ENCODE measurements at regions not wholly inside any gene's neighbourhood (a gene's known extent, or its start where the extent isn't known, plus 50 kb on each side); places are given as distances from the start of the nearest gene placed in this dataset.
"Not testable (repeated sequence)": the region's sequence is repeated elsewhere in the genome, so short reads cannot be mapped to it uniquely, and the experiment has no call there.

DNA sequence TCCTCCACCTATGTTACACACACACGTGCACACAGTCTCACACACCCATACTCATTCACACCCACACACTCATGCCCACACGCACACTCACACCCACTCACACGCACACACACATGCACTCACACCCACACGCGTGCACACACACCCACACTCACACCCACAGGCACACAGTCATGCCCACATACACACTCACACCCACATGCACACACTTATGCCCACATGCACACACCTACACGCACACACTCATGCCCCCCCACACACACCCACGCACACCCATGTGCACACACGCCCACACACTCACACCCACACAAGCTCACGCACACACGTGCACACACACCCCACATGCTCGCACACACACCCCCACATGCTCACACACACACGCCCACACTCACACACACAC, 140.0 kb downstream of the F11 start:
- TF ChIP-seq, protein P1, sequence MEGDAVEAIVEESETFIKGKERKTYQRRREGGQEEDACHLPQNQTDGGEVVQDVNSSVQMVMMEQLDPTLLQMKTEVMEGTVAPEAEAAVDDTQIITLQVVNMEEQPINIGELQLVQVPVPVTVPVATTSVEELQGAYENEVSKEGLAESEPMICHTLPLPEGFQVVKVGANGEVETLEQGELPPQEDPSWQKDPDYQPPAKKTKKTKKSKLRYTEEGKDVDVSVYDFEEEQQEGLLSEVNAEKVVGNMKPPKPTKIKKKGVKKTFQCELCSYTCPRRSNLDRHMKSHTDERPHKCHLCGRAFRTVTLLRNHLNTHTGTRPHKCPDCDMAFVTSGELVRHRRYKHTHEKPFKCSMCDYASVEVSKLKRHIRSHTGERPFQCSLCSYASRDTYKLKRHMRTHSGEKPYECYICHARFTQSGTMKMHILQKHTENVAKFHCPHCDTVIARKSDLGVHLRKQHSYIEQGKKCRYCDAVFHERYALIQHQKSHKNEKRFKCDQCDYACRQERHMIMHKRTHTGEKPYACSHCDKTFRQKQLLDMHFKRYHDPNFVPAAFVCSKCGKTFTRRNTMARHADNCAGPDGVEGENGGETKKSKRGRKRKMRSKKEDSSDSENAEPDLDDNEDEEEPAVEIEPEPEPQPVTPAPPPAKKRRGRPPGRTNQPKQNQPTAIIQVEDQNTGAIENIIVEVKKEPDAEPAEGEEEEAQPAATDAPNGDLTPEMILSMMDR (IDR thresholded peaks at IDR 0.05), result no peak
- H3K9me3 Mint-ChIP-seq, result peaks cover 7% of the 10 kb centered on the region
- DNase-seq, result no peak
- no peaks in the 10 kb centered on the region for H3K4me1 Mint-ChIP-seq (ENCODE audit: low read depth)
- ChIA-PET CTCF (no interaction called here), POLR2A (no interaction called here)
- no peak overlapping the region for H3K4me3 Mint-ChIP-seq
- H3K36me3 Mint-ChIP-seq (ENCODE audit: low read depth), result no peaks in the 10 kb centered on the region
- ATAC-seq, result no peak
- H3K27me3 Mint-ChIP-seq, result peaks cover 3% of the 10 kb centered on the region
- H3K27ac Mint-ChIP-seq, result no peak overlapping the region
- intact Hi-C loops (cut with micrococcal nuclease), result no loop called here

DNA sequence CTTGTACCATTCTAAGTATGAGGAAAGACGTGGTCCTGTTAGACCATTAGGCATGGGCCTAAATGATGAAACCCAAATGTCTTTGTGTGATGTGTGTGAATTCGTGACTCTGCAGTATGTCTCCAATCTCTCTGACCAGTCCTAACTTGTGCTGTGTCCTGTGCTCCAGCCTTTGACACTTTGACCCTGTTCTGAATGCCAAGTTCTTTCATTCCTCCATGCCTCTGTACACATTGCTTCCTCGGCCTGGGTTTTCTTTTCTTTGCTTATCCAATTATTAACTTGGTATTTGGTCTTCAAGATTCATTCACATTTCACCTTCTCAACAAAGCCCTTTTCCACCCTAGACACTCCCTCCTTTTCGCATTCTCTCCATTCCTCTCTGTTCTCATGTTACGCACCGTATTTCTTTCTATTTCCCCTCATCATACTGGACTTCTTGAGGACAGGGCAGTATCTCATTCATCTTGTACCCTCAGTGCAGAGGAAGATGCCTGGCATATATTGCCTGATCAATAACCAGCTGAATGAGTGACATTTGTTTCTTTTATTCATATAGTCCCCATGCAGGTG, 138.7 kb downstream of the F11 start:
- Mint-ChIP-seq H3K27me3 (peaks cover 3% of the 10 kb centered on the region), H3K27ac (no peak overlapping the region), H3K9me3 (peaks cover 7% of the 10 kb centered on the region), H3K36me3 (ENCODE audit: low read depth) (no peaks in the 10 kb centered on the region), H3K4me3 (no peak overlapping the region), H3K4me1 (ENCODE audit: low read depth) (no peaks in the 10 kb centered on the region)
- TF ChIP-seq, protein P1 (IDR thresholded peaks at IDR 0.05), result no peak
- no peak for ATAC-seq
- ChIA-PET POLR2A (no interaction called here), CTCF (no interaction called here)
- DNase-seq, result no peak
- intact Hi-C loops (cut with micrococcal nuclease), result no loop called here

DNA sequence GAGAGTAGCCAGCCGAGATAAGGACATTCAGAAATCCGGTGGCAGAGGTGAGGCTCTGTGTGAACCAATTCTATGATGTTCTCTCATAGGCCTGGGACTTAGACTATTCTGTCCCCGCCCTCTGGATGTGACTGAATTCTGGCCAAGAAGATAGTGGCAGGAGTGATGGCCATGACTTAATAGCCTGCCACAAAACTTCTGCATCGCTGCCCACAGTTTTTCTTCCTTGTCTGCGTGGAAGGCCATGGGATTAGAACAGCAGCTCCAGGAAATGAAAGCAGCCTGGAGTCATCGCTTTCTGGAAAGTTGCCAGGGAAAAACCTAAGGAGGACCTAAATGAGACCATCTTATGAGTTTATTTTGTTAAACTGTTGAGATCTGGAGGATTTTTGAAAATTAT, 134.7 kb downstream of the F11 start:
- ChIA-PET POLR2A (no interaction called here), CTCF (no interaction called here)
- H3K36me3 Mint-ChIP-seq (ENCODE audit: low read depth), result no peaks in the 10 kb centered on the region
- H3K27me3 Mint-ChIP-seq, result no peaks in the 10 kb centered on the region
- TF ChIP-seq, protein P1 (IDR thresholded peaks at IDR 0.05), result no peak
- H3K4me3 Mint-ChIP-seq, result no peak overlapping the region
- peaks cover 4% of the 10 kb centered on the region for H3K9me3 Mint-ChIP-seq
- ATAC-seq (no peak), DNase-seq (no peak)
- no peaks in the 10 kb centered on the region for H3K4me1 Mint-ChIP-seq (ENCODE audit: low read depth)
- intact Hi-C loops (cut with micrococcal nuclease), result no loop called here
- no peak overlapping the region for H3K27ac Mint-ChIP-seq

DNA sequence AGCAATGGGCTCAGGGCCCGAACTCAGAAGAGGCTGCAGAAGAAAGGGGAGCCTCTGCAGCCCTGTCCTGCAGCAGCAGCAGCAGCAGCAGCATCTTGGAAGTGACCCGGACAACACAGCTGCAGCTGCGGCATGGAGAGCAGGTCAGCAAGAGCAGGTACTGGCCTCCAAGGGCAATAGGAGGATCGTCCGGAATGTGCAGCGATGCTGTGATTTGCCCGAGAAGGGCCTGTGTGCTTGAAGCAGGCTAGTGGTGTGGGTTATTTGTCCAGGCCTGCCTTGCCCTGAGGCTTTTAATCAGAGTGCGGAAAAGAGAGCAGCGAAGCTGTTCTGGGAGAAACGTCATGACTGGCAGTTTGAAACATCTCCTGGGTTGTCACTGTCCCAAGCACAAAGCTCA, 126.0 kb downstream of the F11 start:
- Mint-ChIP-seq H3K27ac (no peak overlapping the region), H3K36me3 (ENCODE audit: low read depth) (no peaks in the 10 kb centered on the region), H3K4me3 (no peak overlapping the region), H3K9me3 (no peaks in the 10 kb centered on the region), H3K4me1 (ENCODE audit: low read depth) (no peaks in the 10 kb centered on the region), H3K27me3 (no peaks in the 10 kb centered on the region)
- TF ChIP-seq, protein P1 (IDR thresholded peaks at IDR 0.05), result no peak
- intact Hi-C loops (cut with micrococcal nuclease), result no loop called here
- no peak for ATAC-seq
- ChIA-PET POLR2A (no interaction called here), CTCF (no interaction called here)
- no peak for DNase-seq

DNA sequence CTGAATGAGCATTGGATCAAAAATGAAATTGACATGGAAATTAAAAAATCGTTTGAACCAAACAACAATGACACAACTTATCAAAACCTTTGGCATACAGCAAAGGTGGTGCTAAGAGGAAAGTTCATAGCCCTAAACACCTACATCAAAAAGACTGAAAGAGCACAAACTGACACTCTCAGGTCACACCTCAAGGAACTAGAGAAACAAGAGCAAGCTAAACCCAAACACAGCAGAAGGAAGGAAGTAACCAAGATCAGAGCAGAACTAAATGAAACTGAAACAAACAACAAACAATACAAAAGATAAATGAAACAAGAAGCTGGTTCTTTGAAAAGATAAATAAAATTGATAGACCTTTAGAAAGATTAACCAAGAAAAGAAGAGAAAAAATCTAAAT, 118.3 kb downstream of the F11 start:
- ATAC-seq; H3K9me3 Mint-ChIP-seq; POLR2A ChIA-PET; H3K36me3 Mint-ChIP-seq (ENCODE audit: low read depth); intact Hi-C loops (cut with micrococcal nuclease); H3K27ac Mint-ChIP-seq; DNase-seq; H3K4me3 Mint-ChIP-seq; H3K27me3 Mint-ChIP-seq; CTCF ChIA-PET; H3K4me1 Mint-ChIP-seq (ENCODE audit: low read depth): not testable (repeated sequence)

DNA sequence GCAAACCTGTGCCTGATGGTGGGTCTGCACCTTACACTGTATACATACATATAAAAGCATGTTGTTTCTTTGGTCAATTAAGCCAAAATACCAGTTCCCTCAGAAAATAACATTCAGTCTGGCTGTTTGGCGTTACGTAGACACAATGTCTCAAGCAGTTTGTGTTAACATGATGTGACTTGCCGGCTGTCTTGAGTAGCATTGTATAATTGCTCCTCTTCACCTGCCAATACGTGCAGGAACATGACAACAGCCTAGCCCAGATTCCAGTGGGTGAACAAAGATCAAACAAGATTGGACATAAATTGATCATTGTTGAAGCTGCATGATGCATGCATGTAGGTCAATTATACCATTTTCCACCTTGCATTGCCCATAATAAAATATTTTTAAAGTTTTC, 102.3 kb downstream of the F11 start:
- peaks cover 16% of the 10 kb centered on the region for H3K9me3 Mint-ChIP-seq
- intact Hi-C loops (cut with micrococcal nuclease), result no loop called here
- POLR2A ChIA-PET, result no interaction called here

More for the DNA sequence above, 102.3 kb downstream of the F11 start:
- H3K27me3 Mint-ChIP-seq, result no peaks in the 10 kb centered on the region
- TF ChIP-seq, protein P1 (IDR thresholded peaks at IDR 0.05), result no peak
- CTCF ChIA-PET, result no interaction called here
- H3K27ac Mint-ChIP-seq, result no peak overlapping the region
- H3K4me1 Mint-ChIP-seq (ENCODE audit: low read depth), result no peaks in the 10 kb centered on the region
- DNase-seq (no peak), ATAC-seq (no peak)
- H3K4me3 Mint-ChIP-seq, result no peak overlapping the region
- H3K36me3 Mint-ChIP-seq (ENCODE audit: low read depth), result peaks cover 3% of the 10 kb centered on the region

Measured in activated CD8-positive, alpha-beta T cell treated with anti-CD3 and anti-CD28 coated beads for 36 hours (primary cell).